GM23338 (cell line): ENCODE measurements at regions not wholly inside any gene's neighbourhood (a gene's known extent, or its start where the extent isn't known, plus 50 kb on each side); places are given as distances from the start of the nearest gene placed in this dataset.

ENCODE experiments used
- EZH2 ChIP-seq: fragments of 200-600 bp; sonication (generic); IDR thresholded peaks from one replicate; pipeline ENCODE4 v1.8.0; 2017; ENCODE audit warnings: antibody characterized with exemption, mild to moderate bottlenecking, low read depth; ENCODE audit not compliant: unreplicated experiment
- TF ChIP-seq, protein P1 (sequence below), 2 experiments: fragments of 200-600 bp in 1 of 2; sonication (generic) in 1 of 2; conservative IDR thresholded peaks; 2 replicates each; pipeline versions ENCODE4 v1.5.1 to v1.6.1; 2016 to 2017; ENCODE audit warnings: antibody characterized with exemption in 2 of 2, low read depth in 2 of 2, mild to moderate bottlenecking in 2 of 2, moderate library complexity in 1 of 2

DNA sequence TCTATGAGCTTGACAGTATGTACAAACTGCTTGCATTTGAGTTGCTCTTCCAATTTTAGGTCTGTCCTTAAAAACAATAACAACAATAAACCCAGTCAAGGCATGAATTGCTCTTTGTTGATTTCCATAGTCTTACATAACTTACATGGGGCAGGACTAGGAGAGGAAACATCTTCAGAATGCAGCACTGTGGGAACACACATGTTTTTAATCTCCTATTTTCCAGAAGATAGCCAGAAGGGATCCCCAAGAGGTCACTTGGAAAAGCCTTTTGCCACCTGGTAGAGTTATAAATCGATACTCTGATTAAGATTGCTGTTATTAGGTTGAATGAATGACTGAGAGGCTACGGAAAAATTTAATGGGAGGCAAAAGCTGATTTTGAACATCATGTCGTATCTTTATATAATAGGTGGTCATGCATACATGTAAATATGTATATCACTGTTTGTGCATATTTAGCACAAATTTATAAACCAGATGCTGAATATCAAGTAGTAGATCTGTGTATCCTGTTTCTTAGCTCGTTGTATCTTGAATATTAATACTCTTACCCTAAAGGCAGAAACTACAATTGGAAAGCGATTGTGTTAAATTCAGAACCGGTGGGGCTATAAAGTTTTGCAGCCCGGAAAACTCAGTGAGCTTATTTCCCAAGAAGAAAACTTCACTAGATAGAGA is 479.4 kb upstream of the TCF4 start:
- TF ChIP-seq EZH2: no peak
- TF ChIP-seq, protein P1, sequence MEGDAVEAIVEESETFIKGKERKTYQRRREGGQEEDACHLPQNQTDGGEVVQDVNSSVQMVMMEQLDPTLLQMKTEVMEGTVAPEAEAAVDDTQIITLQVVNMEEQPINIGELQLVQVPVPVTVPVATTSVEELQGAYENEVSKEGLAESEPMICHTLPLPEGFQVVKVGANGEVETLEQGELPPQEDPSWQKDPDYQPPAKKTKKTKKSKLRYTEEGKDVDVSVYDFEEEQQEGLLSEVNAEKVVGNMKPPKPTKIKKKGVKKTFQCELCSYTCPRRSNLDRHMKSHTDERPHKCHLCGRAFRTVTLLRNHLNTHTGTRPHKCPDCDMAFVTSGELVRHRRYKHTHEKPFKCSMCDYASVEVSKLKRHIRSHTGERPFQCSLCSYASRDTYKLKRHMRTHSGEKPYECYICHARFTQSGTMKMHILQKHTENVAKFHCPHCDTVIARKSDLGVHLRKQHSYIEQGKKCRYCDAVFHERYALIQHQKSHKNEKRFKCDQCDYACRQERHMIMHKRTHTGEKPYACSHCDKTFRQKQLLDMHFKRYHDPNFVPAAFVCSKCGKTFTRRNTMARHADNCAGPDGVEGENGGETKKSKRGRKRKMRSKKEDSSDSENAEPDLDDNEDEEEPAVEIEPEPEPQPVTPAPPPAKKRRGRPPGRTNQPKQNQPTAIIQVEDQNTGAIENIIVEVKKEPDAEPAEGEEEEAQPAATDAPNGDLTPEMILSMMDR (conservative IDR thresholded peaks at IDR 0.05; ENCODE audit: low read depth in 2 of 2): no peak
